ENCODE measurements at regions not wholly inside any gene's neighbourhood (a gene's known extent, or its start where the extent isn't known, plus 50 kb on each side); places are given as distances from the start of the nearest gene placed in this dataset.

GRCh38 chr4:159041054-159042034 lies 61.5 kb upstream of the RAPGEF2 start:
- no peak for DNase-seq

DNA sequence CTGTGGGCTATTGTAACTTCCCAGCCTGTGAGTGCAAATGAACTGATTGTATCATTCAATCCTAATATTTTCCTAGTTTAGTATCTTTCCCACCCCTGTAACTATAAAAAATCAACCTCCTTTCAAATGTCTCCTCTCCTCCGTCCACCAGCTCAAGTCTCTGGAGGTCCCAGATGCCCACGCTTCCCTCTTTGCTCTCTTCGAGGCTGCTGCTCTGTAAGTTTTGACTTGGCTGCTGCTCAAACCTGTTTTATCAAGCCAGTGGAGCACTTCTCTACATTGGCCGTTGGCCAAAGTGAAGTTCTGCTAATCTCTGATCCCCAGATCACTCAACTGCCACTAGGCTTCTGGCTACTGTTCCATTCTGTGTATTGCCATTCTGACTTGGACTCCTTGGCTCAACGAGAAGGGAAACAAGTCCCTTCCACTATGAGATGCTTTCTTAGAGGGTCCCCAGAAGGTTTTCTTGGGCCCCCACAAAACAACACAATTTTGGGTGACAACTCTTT lies 60.7 kb upstream of the RAPGEF2 start:
- DNase-seq, result no peak

- no peak for DNase-seq
Measured at GRCh38 chr4:159042868-159043267, 60.0 kb upstream of the RAPGEF2 start.

DNA sequence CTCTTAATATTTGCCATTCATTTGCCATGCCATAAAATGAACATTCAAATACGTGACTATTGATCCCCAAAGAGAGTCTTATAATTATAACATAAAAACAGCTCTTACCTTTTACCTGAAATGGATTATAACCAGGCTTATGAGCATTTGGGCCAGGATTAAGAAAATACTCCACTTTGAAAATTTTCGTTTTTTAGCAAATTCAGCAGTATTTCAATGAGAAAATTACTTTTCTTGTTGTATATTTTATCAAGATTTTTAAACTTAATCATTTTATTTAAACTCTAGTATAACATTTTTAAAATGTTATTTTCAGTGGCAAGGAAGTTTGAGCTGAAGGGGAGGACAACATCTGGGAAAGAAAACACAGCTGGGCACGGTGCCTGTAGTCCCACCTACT lies 59.0 kb upstream of the RAPGEF2 start:
- DNase-seq, result no peak

DNA sequence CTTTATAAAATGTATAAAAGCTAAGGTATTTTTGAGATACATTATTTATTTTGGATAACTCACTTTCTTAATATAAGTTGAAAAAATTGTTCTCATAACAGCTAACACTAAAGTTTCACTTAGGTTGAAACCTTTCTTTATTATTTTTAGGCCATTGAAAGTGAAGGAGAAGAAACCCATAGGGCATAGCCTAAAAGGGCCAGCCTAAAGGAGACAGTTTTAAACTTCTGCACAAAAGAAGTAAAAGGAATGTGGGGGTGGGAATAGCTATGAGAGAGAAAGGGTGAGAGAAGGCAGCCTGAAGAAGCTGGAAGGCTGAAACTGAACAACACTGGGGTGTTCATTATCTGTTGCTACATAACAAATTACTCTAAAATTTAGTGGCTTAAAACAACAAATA lies 57.6 kb upstream of the RAPGEF2 start:
- no peak for DNase-seq

GRCh38 chr4:159046683-159047082 lies 56.2 kb upstream of the RAPGEF2 start:
- DNase-seq, result no peak

GRCh38 chr4:159047478-159048165 lies 55.3 kb upstream of the RAPGEF2 start:
- DNase-seq, result no peak

- peak; percentile 66 for DNase-seq
Measured at GRCh38 chr4:159048166-159048886, 54.6 kb upstream of the RAPGEF2 start.

GRCh38 chr4:159049780-159050375 lies 53.0 kb upstream of the RAPGEF2 start:
- no peak for DNase-seq

- no peak for DNase-seq
Measured at GRCh38 chr4:159051245-159052071, 51.4 kb upstream of the RAPGEF2 start.

GRCh38 chr4:159052315-159052714 lies 50.6 kb upstream of the RAPGEF2 start:
- DNase-seq, result no peak

All from skin of body (tissue), 1 donor.